ENCODE measurements at regions not wholly inside any gene's neighbourhood (a gene's known extent, or its start where the extent isn't known, plus 50 kb on each side); places are given as distances from the start of the nearest gene placed in this dataset.
"Not testable (repeated sequence)": the region's sequence is repeated elsewhere in the genome, so short reads cannot be mapped to it uniquely, and the experiment has no call there.

DNA sequence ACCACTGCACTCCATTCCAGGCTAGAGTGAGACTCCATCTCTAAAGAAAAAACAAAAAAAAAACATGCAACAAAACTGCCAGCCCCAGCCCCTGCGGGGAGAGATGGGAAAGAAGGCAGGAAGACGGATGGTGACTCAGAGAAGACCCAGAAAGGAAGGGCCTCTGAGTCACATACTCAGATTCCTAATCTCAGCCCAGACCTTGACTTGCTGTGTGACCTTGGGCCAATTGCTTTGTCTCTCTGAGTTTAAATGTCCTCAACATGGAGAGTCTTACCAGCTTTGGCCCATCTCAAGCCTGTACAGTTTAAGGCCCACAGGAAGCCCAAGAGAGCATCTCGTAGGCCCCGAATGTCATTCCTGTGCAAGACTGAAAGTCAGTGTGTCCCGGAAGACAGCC is 86.5 kb upstream of the LHX1 start:
- TF ChIP-seq, protein P1, sequence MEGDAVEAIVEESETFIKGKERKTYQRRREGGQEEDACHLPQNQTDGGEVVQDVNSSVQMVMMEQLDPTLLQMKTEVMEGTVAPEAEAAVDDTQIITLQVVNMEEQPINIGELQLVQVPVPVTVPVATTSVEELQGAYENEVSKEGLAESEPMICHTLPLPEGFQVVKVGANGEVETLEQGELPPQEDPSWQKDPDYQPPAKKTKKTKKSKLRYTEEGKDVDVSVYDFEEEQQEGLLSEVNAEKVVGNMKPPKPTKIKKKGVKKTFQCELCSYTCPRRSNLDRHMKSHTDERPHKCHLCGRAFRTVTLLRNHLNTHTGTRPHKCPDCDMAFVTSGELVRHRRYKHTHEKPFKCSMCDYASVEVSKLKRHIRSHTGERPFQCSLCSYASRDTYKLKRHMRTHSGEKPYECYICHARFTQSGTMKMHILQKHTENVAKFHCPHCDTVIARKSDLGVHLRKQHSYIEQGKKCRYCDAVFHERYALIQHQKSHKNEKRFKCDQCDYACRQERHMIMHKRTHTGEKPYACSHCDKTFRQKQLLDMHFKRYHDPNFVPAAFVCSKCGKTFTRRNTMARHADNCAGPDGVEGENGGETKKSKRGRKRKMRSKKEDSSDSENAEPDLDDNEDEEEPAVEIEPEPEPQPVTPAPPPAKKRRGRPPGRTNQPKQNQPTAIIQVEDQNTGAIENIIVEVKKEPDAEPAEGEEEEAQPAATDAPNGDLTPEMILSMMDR (conservative IDR thresholded peaks at IDR 0.05; ENCODE audit: low read depth, low read length): no peak
- H3K4me3 ChIP-seq (ENCODE audit: low read length): no peak overlapping the region
- no peak for DNase-seq (ENCODE audit: low read depth)

DNA sequence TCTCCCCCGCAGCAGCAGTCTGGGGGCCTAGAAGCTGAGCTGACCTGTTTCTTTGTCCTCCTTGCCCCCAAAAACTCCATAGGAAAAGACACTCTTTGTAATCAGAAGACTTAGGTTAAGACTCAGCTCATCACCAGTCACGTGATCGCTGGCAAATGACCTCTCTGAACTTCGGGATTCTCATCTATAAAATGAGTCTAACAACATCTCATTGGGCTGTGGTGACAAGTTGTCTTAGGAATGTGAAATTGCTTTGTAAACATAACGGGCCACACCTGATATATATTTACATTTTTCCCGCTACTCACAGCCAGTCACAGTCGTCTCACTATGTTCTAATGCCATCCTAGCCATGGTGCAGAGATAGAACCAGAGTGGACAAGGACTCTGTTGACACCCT is 86.0 kb upstream of the LHX1 start:
- no peak overlapping the region for H3K4me3 ChIP-seq (ENCODE audit: low read length)
- no peak for DNase-seq (ENCODE audit: low read depth)
- TF ChIP-seq, protein P1 (conservative IDR thresholded peaks at IDR 0.05; ENCODE audit: low read depth, low read length): no peak

DNA sequence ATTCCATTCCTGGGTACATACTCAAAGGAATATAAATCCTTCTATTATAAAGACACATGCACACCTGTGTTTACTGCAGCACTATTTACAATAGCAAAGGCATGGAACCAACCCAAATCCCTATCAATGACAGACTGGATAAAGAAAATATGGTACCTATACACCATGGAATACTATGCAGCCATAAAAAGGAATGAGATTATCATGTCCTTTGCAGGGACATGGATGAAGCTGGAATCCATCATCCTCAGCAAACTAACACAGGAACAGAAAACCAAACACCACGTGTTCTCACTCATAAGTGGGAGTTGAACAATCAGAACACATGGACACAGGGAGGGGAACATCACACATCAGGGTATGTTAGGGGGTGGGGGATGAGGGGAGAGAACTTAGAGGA is 84.8 kb upstream of the LHX1 start:
- H3K4me3 ChIP-seq (ENCODE audit: low read length); DNase-seq (ENCODE audit: low read depth): not testable (repeated sequence)

DNA sequence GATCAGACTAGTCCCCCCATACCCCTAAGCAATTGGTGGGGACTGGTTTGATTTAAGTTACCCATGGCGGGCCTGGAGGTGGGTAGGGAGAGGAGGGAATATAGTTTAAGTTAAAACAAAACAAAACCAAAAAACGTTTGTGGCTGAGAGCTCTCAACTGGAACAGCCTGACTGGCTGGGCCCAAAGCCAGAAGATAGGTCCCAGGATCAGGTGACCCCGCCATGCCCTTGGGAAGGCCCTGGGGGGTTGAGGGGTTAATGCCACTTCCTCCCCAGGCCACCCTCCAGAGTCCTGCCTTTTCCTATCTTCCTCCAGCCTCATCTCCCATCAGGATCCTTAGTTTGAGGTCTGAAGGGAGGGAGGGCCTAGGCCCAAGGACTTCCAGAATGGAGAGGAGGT is 82.3 kb upstream of the LHX1 start:
- H3K4me3 ChIP-seq (ENCODE audit: low read length): no peak overlapping the region

DNA sequence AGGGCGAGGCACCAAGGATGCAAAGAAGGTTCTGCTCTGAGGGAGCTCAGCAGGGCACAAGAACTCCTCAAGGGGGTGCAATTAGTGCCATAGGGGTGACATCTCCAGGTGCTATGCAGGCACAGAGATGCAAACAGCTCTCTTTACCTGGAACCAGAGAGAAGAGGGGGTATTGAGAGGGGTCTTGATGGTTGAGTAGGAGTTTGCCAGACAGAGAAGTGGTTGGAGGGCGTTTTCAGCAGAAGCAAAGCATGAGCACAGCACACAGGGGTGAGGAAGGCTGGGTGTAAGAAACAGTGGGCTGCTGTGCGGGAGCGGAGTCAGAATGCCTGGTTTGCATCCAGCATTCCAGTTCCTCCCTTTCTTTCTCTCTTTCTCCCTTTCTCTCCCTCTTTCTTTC is 81.8 kb upstream of the LHX1 start:
- no peak overlapping the region for H3K4me3 ChIP-seq (ENCODE audit: low read length)
- TF ChIP-seq, protein P1 (conservative IDR thresholded peaks at IDR 0.05; ENCODE audit: low read depth, low read length): no peak

More for the DNA sequence above, 82.3 kb upstream of the LHX1 start:
- DNase-seq (ENCODE audit: low read depth): no peak
- TF ChIP-seq, protein P1 (conservative IDR thresholded peaks at IDR 0.05; ENCODE audit: low read depth, low read length): no peak

DNA sequence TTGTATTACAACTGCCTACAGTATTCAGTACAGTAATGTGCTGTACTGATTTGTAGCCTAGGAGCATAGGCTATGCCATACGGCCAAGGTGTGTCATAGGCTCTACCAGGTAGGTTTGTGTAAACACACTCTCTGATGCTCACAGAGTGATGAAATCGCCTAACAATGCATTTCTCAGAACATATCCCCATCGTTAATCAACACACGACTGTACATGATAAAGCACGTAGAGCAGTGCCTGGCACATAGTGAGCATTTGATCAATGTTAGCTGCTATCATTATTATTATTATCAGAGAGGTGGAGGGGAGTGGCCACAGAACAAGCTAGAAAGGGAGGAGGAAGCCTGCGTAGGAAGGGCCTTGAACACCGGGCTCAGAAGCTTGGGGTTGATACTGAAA is 81.1 kb upstream of the LHX1 start:
- TF ChIP-seq, protein P1 (conservative IDR thresholded peaks at IDR 0.05; ENCODE audit: low read depth, low read length): no peak
- no peak for DNase-seq (ENCODE audit: low read depth)
- no peak overlapping the region for H3K4me3 ChIP-seq (ENCODE audit: low read length)

More for the DNA sequence above, 81.8 kb upstream of the LHX1 start:
- DNase-seq (ENCODE audit: low read depth): no peak

DNA sequence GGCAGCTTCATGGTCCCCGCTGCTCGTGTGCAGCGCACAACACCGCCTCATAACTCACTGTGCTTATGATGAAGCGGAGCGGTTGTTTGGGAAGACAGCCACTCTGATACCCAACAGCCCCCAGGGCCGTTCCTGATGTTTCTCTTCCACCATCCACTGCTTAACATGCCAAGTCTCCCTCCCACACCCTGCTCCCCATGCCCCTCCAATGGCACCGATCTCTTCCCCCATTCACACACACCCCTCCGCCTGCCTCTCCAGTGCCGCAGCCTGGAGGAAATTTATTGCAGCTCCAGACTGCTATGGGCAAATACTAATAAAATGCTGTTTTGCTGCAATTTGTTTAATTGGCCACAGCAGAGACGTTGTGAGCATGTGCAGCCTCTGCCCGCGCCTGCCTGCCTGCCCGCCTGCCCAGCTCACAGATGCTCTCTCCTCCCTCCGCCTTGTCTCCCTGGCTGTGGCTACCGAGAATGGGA is 80.3 kb upstream of the LHX1 start:
- no peak overlapping the region for H3K4me3 ChIP-seq (ENCODE audit: low read length)
- TF ChIP-seq, protein P1 (conservative IDR thresholded peaks at IDR 0.05; ENCODE audit: low read depth, low read length): no peak
- DNase-seq (ENCODE audit: low read depth): no peak

DNA sequence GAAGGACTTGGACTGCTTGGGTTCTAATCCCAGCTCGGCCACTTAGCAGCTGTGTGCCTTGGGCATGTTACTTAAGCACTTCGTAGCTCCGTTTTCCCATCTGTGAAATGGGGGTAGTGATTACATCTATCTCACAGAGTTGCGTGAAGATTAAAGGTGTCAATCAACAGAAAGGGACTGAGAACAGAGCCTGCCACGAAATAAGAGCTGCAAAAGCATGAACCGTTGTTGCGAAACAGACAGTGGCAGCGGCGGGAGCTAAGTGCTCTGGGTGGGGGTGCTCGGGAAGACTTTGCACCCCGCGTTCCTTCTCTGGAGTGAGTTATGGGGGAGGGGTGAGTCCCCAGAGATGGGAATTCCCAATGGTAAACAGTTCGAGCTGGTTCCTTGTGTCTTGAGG is 79.6 kb upstream of the LHX1 start:
- TF ChIP-seq, protein P1 (conservative IDR thresholded peaks at IDR 0.05; ENCODE audit: low read depth, low read length): no peak
- H3K4me3 ChIP-seq (ENCODE audit: low read length): no peak overlapping the region
- no peak for DNase-seq (ENCODE audit: low read depth)

All from retinal pigment epithelial cell (primary cell).